Keratinocyte (primary cell): ENCODE measurements at regions not wholly inside any gene's neighbourhood (a gene's known extent, or its start where the extent isn't known, plus 50 kb on each side); places are given as distances from the start of the nearest gene placed in this dataset.

Experiments used
- DNase-seq: peaks from one replicate; pipeline ENCODE4 v3.0.0-alpha.2; 2011; ENCODE audit warnings: low read depth, missing footprints, low spot score
- FAIRE-seq: peaks from 2 replicates; lab custom pipeline; 2011; peaks lifted over from hg19 to GRCh38; lab: Jason Lieb, UNC
- H2AFZ ChIP-seq: 2 replicates; pipeline ENCODE4 v1.6.0; 2012; ENCODE audit warnings: low read length, control low read depth, inconsistent platforms; ENCODE audit not compliant: control insufficient read depth
- H3K27ac ChIP-seq: 2 replicates; pipeline ENCODE4 v1.5.1; 2011; ENCODE audit warnings: low read length; ENCODE audit not compliant: control insufficient read depth, insufficient read depth
- H3K27me3 ChIP-seq: 3 replicates; pipeline ENCODE4 v1.6.0; 2011; ENCODE audit warnings: low read length; ENCODE audit not compliant: control insufficient read depth, insufficient read depth; ENCODE audit errors: extremely low read depth
- H3K36me3 ChIP-seq, 2 experiments: 2 replicates in 1 of 2; 3 replicates in 1 of 2; pipeline ENCODE4 v1.5.1; 2011; ENCODE audit warnings: low read length in 2 of 2, mild to moderate bottlenecking in 1 of 2; ENCODE audit not compliant: control insufficient read depth in 2 of 2, insufficient read depth in 2 of 2; ENCODE audit errors: extremely low read depth in 1 of 2
- H3K4me1 ChIP-seq: 3 replicates; pipeline ENCODE4 v1.5.1; 2011; ENCODE audit warnings: low read length; ENCODE audit not compliant: control insufficient read depth, insufficient read depth; ENCODE audit errors: extremely low read depth
- H3K4me2 ChIP-seq: 3 replicates; pipeline ENCODE4 v1.6.0; 2011; ENCODE audit warnings: low read depth, low read length; ENCODE audit not compliant: control insufficient read depth, insufficient read depth; ENCODE audit errors: extremely low read depth
- H3K4me3 ChIP-seq, 3 experiments: fragments of 200-600 bp in 1 of 3; sonication (generic) in 1 of 3; 2 replicates in 2 of 3; 3 replicates in 1 of 3; pipeline ENCODE4 v1.5.1; 2011 to 2016; ENCODE audit warnings: low read length in 3 of 3, mild to moderate bottlenecking in 3 of 3, control low read depth in 2 of 3, inconsistent platforms in 1 of 3, low read depth in 1 of 3, mixed read lengths in 1 of 3, mixed run types in 1 of 3, moderate library complexity in 1 of 3; ENCODE audit not compliant: control insufficient read depth in 2 of 3, insufficient read depth in 2 of 3; ENCODE audit errors: extremely low read depth in 1 of 3
- H3K79me2 ChIP-seq: 2 replicates; pipeline ENCODE4 v1.6.0; 2012; ENCODE audit warnings: low read length; ENCODE audit not compliant: control insufficient read depth, insufficient read depth
- H3K9ac ChIP-seq: 3 replicates; pipeline ENCODE4 v1.6.0; 2011; ENCODE audit warnings: low read length; ENCODE audit not compliant: control insufficient read depth, insufficient read depth; ENCODE audit errors: extremely low read depth
- H3K9me1 ChIP-seq: 3 replicates; pipeline ENCODE4 v1.6.0; 2011; ENCODE audit warnings: low read length; ENCODE audit not compliant: control insufficient read depth, insufficient read depth; ENCODE audit errors: extremely low read depth
- H3K9me3 ChIP-seq: 2 replicates; pipeline ENCODE4 v1.5.1; 2012; ENCODE audit warnings: low read depth, low read length; ENCODE audit not compliant: control insufficient read depth
- H4K20me1 ChIP-seq: 3 replicates; pipeline ENCODE4 v1.6.0; 2011; ENCODE audit warnings: low read length; ENCODE audit not compliant: control insufficient read depth, insufficient read depth; ENCODE audit errors: extremely low read depth
- EZH2 ChIP-seq: IDR thresholded peaks from one replicate; pipeline ENCODE4 v1.6.1; 2012; ENCODE audit warnings: inconsistent platforms, mild to moderate bottlenecking, low read length, moderate library complexity
- dilution Hi-C: fragments of 300-500 bp; cut with MboI; formaldehyde crosslinking; loops from one replicate; pipeline ENCODE4 v1.7.0; 2020; ENCODE audit warnings: low sequenced_read_pairs; ENCODE audit not compliant: extremely low pct_ligation_motif_present
- TF ChIP-seq, protein P1 (sequence below), 3 experiments: IDR thresholded peaks in 1 of 3; conservative IDR thresholded peaks in 1 of 3; optimal IDR thresholded peaks in 1 of 3; 2 replicates in 2 of 3; 3 replicates in 1 of 3; pipeline versions ENCODE3 to v1.5.1; 2011; ENCODE audit warnings: low read length in 3 of 3, mild to moderate bottlenecking in 3 of 3, moderate library complexity in 2 of 3, control low read depth in 1 of 3, inconsistent platforms in 1 of 3; ENCODE audit not compliant: insufficient read depth in 2 of 3; ENCODE audit errors: extremely low read depth in 1 of 3

DNA sequence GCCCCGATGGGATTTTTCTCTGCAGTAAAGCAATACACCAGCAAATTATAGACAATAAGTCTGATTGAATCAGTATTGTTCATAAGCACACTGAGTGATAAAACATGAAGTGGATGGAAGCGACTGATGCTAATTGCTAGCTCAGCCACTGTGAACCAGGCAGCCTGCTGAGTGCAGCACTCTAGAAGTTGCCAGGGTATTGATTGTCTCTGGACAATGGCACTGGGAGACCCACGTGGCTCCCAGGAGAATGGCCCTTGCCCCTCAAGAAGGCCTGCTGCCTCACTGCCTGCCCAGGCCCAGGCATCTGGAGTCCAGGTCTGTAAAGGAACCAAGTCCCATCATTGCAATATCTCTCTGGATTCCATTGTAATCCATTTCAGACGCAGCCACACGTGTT lies 80.4 kb upstream of the TCERG1L start:
- Histone ChIP-seq H2AFZ (no peak overlapping the region), H3K4me2 (no peak overlapping the region), H3K79me2 (no peaks in the 10 kb centered on the region), H3K27ac (no peak overlapping the region), H3K9me3 (peaks cover 8% of the 10 kb centered on the region), H3K36me3 (no peaks in the 10 kb centered on the region), H3K4me1 (no peaks in the 10 kb centered on the region), H4K20me1 (no peaks in the 10 kb centered on the region), H3K9ac (no peak overlapping the region), H3K4me3 (no peak overlapping the region), H3K27me3 (no peaks in the 10 kb centered on the region), H3K9me1 (no peaks in the 10 kb centered on the region)
- dilution Hi-C loops: no loop called here
- DNase-seq (no peak), FAIRE-seq (no peak)
- TF ChIP-seq, protein P1, sequence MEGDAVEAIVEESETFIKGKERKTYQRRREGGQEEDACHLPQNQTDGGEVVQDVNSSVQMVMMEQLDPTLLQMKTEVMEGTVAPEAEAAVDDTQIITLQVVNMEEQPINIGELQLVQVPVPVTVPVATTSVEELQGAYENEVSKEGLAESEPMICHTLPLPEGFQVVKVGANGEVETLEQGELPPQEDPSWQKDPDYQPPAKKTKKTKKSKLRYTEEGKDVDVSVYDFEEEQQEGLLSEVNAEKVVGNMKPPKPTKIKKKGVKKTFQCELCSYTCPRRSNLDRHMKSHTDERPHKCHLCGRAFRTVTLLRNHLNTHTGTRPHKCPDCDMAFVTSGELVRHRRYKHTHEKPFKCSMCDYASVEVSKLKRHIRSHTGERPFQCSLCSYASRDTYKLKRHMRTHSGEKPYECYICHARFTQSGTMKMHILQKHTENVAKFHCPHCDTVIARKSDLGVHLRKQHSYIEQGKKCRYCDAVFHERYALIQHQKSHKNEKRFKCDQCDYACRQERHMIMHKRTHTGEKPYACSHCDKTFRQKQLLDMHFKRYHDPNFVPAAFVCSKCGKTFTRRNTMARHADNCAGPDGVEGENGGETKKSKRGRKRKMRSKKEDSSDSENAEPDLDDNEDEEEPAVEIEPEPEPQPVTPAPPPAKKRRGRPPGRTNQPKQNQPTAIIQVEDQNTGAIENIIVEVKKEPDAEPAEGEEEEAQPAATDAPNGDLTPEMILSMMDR (optimal IDR thresholded peaks at IDR 0.05 in 1 of 3, IDR thresholded peaks at IDR 0.05 in 1 of 3, conservative IDR thresholded peaks at IDR 0.05 in 1 of 3; ENCODE audit: extremely low read depth in 1 of 3, insufficient read depth in 2 of 3, low read length in 3 of 3): no peak
- TF ChIP-seq EZH2: no peak

DNA sequence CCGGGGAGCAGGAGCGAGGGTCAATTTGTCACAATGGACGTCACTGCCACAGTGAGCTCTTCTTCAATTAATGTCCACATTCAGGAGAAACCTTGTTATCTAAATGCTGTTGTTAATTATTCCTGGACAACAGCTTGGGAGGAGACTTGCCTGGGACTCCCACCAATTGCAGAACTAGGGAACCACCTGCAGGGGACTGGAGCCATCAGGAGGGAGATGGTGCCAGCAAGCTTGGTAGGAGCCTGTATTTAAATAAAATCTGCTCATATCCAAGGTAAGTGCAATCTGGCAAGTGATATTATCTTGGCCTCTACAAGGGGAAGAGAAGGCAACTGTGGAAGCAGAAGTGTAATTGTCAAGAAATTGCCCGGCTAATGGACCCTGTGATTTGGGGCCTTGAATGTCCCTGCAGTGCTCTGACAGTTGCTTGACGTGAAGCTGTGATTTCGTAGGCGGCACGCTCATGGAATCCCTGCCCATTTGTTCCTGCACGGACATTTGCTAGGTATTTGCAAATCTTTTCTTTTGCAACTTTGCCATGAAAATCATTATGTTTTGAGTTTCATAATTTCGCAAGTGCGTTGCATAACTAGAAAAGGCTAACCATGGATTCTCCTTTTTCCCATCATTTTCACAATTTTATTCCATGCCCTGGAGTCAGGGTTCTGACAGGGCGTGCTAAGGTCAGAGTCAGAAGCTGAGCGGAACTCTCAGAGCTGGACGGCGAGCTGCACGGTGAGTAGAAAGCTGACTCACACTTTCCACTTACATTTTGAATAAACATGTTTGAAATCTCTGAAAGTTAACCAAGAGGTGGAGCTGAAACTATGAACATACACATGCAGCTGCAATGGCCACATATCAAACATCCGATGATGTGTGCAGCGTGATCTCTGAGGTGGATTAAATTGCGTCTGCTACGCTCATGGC lies 84.9 kb upstream of the TCERG1L start:
- Histone ChIP-seq H3K4me2 (no peak overlapping the region), H3K9me1 (no peaks in the 10 kb centered on the region), H3K9me3 (peaks cover 7% of the 10 kb centered on the region), H3K27ac (no peak overlapping the region), H4K20me1 (no peaks in the 10 kb centered on the region), H3K27me3 (no peaks in the 10 kb centered on the region), H3K9ac (no peak overlapping the region), H3K79me2 (no peaks in the 10 kb centered on the region), H2AFZ (no peak overlapping the region), H3K36me3 (no peaks in the 10 kb centered on the region), H3K4me3 (no peak overlapping the region), H3K4me1 (no peaks in the 10 kb centered on the region)
- FAIRE-seq: no peak
- TF ChIP-seq, protein P1 (optimal IDR thresholded peaks at IDR 0.05 in 1 of 3, IDR thresholded peaks at IDR 0.05 in 1 of 3, conservative IDR thresholded peaks at IDR 0.05 in 1 of 3; ENCODE audit: extremely low read depth in 1 of 3, insufficient read depth in 2 of 3, low read length in 3 of 3): no peak
- no peak for TF ChIP-seq EZH2
- dilution Hi-C loops: no loop called here
- no peak for DNase-seq
